22Rv1 (cell line): ENCODE measurements at regions not wholly inside any gene's neighbourhood (a gene's known extent, or its start where the extent isn't known, plus 50 kb on each side); places are given as distances from the start of the nearest gene placed in this dataset.
"Not testable (repeated sequence)": the region's sequence is repeated elsewhere in the genome, so short reads cannot be mapped to it uniquely, and the experiment has no call there.

Experiments used
- H3K27ac ChIP-seq: fragments of 450-650 bp; 2 replicates; pipeline ENCODE4 v1.5.1; 2017
- CTCF ChIP-seq: fragments of 450-650 bp; IDR thresholded peaks from 2 replicates; pipeline ENCODE4 v1.5.1; 2017; ENCODE audit warnings: mild to moderate bottlenecking
- ZFX ChIP-seq: fragments of 450-650 bp; IDR thresholded peaks from 2 replicates; pipeline ENCODE4 v1.6.1; 2017; ENCODE audit warnings: antibody characterized with exemption, borderline replicate concordance

DNA sequence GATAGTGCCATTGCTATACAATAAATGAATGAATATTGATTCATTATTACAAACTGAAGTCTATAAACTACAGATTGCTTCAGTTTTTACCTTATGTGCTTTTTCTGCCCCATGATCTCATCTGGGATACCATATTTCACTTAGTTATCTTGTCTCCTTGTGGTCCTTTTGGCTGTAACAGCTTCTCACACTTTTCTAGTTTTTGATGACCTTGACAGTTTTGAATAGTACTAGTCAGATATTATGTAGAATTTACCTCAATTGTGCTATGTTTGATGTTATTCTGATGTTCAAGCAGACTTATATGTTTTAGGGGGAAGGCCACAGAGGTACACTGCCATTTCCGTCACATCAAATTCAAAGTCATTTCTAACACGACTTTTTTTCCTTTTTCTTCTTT is 2364.3 kb upstream of the ACO1 start:
- TF ChIP-seq ZFX = no peak
- H3K27ac ChIP-seq = no peak overlapping the region

- H3K27ac ChIP-seq = no peak overlapping the region
- TF ChIP-seq ZFX = no peak
- TF ChIP-seq CTCF = no peak
Observed at GRCh38 chr9:30035761-30036160, 2348.7 kb upstream of the ACO1 start.

DNA sequence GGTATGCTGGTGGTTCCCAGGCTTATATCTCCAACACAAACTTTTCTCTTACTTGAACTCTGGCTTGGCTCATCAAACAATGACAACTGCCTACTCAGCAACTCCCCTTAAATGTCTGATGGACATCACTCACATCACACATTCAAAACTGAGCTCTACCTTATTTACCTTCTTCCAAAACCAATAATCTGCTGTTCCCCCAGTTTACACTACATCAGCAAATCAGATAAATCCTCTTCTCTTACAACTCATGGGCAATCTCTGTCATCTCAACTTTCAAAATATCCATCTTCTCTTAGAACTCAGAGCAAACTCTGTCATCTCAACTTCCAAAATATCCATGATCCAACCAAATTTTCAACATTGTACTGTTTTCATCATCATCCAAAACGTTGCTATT is 2347.9 kb upstream of the ACO1 start:
- H3K27ac ChIP-seq = no peak overlapping the region
- TF ChIP-seq CTCF = no peak
- TF ChIP-seq ZFX = no peak

GRCh38 chr9:30039712-30040111 is 2344.7 kb upstream of the ACO1 start:
- no peak overlapping the region for H3K27ac ChIP-seq
- TF ChIP-seq CTCF (peak; percentile 28; the same call in 1 of the 2 replicates), ZFX (no peak)

- H3K27ac ChIP-seq = no peak overlapping the region
Observed at GRCh38 chr9:30048396-30048795, 2336.0 kb upstream of the ACO1 start.

DNA sequence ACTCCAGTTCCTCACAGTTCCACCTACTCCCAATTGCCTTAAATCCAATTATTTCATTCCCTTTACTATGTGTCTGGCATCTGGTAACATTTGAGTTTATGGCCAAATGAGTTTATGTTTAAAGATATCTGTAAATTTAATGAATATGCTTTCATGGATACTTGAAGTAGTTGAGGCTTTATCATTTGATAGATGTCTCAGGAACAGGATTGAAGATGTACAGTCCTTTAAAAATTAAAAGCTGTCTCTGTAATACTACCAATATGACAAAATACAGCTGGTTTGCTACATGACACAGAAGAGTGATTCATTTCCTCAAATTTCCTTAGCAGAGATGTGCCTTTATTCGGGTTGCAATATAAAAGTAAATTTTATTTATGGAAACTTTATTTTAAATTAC is 2326.0 kb upstream of the ACO1 start:
- TF ChIP-seq CTCF (no peak), ZFX (no peak)

More at GRCh38 chr9:30048396-30048795, 2336.0 kb upstream of the ACO1 start:
- TF ChIP-seq CTCF = no peak
- TF ChIP-seq ZFX = no peak

GRCh38 chr9:30060976-30061375 is 2323.5 kb upstream of the ACO1 start:
- peak overlapping the region; percentile 10; the same call in 1 of the 2 replicates for H3K27ac ChIP-seq
- TF ChIP-seq CTCF (no peak), ZFX (no peak)

More for the DNA sequence above, 2326.0 kb upstream of the ACO1 start:
- H3K27ac ChIP-seq = no peak overlapping the region

- TF ChIP-seq CTCF (peak; percentile 89), ZFX (no peak)
- no peak overlapping the region for H3K27ac ChIP-seq
Observed at GRCh38 chr9:30065888-30066287, 2318.6 kb upstream of the ACO1 start.

DNA sequence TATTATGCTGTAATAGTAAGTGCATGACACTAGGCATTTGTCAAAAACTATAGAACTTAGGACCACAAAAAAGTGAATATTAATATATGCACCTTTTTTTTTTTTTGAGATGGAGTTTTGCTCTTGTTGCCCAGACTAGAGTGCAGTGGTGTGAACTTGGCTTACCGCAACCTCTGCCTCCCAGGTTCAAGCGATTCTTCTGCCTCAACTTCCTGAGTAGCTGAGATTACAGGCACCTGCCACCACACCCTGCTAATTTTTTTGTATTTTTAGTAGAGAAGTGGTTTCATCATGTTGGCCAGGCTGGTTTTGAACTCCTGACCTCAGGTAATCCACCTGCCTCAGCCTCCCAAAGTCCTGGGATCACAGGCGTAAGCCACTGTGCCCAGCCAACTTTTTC is 2315.2 kb upstream of the ACO1 start:
- H3K27ac ChIP-seq = not testable (repeated sequence)
